GM12878 (cell line): ENCODE measurements at regions not wholly inside any gene's neighbourhood (a gene's known extent, or its start where the extent isn't known, plus 50 kb on each side); places are given as distances from the start of the nearest gene placed in this dataset.

Experiments
- ATAC-seq: fragments of 200-7000 bp; cut with Tn5 transposase; 3 replicates; pipeline ENCODE4 v1.9.1; 2020; ENCODE audit warnings: mild to moderate bottlenecking, moderate library complexity
- BruUV-seq: library from RNA; stranded (reverse); fragments of 400-500 nt; replicated peaks from 2 replicates; lab custom pipeline; 2021; lab: Mats Ljungman, UMichigan
- CTCF ChIA-PET: fragments of 300-600 bp; sonication (Branson Sonifier 250); formaldehyde crosslinking; extraction: SDS; loops from one replicate; lab custom pipeline; 2021; ENCODE audit warnings: inconsistent platforms; lab: Yijun Ruan, JAX
- POLR2A ChIA-PET: fragments of 350-600 bp; formaldehyde crosslinking; extraction: SDS; loops from one replicate; lab custom pipeline; 2021; ENCODE audit warnings: inconsistent platforms; lab: Charles Lee
- RAD21 ChIA-PET: fragments of 300-600 bp; sonication (Branson Sonifier 250); formaldehyde crosslinking; loops from one replicate; lab custom pipeline; 2023; ENCODE audit warnings: antibody characterized with exemption; ENCODE audit not compliant: unreplicated experiment; lab: Charles Lee
- SMC1A ChIA-PET: fragments of 300-600 bp; sonication (Branson Sonifier 250); formaldehyde crosslinking; loops from one replicate; lab custom pipeline; 2023; ENCODE audit not compliant: unreplicated experiment, uncharacterized antibody; lab: Charles Lee
- DNase-seq: peaks from one replicate; pipeline ENCODE4 v3.0.0-alpha.2; 2011; ENCODE audit warnings: low read depth, low spot score
- FAIRE-seq: peaks from 3 replicates; lab custom pipeline; 2011; peaks lifted over from hg19 to GRCh38; lab: Jason Lieb, UNC
- H2AFZ ChIP-seq: 2 replicates; pipeline ENCODE4 v1.6.0; 2011; ENCODE audit warnings: low read depth, low read length, control low read depth; ENCODE audit not compliant: control insufficient read depth
- H3K27ac ChIP-seq: 2 replicates; pipeline ENCODE4 v1.5.1; 2011; ENCODE audit warnings: control low read depth; ENCODE audit not compliant: control insufficient read depth, insufficient read depth
- H3K27me3 ChIP-seq, 2 experiments: replicated peaks in 1 of 2; 2 replicates each; pipeline versions ENCODE4 v1.6.0 to v1.6.1; 2011; ENCODE audit warnings: low read length in 1 of 2; ENCODE audit not compliant: control insufficient read depth in 2 of 2, insufficient read depth in 2 of 2
- H3K36me3 ChIP-seq, 2 experiments: 2 replicates each; pipeline ENCODE4 v1.5.1; 2011; ENCODE audit warnings: low read length in 1 of 2; ENCODE audit not compliant: control insufficient read depth in 2 of 2, insufficient read depth in 2 of 2
- H3K4me1 ChIP-seq: 2 replicates; pipeline ENCODE4 v1.6.1; 2011; ENCODE audit warnings: mild to moderate bottlenecking, low read length, moderate library complexity, mixed read lengths; ENCODE audit not compliant: control insufficient read depth, insufficient read depth
- H3K4me2 ChIP-seq: 2 replicates; pipeline ENCODE4 v1.6.0; 2011; ENCODE audit warnings: control low read depth; ENCODE audit not compliant: control insufficient read depth, insufficient read depth
- H3K4me3 ChIP-seq: fragments of 200-600 bp; sonication (generic); 2 replicates; pipeline ENCODE4 v1.5.1; 2016
- H3K79me2 ChIP-seq: 2 replicates; pipeline ENCODE4 v1.6.0; 2011; ENCODE audit warnings: low read length; ENCODE audit not compliant: control insufficient read depth, insufficient read depth
- H3K9ac ChIP-seq: 2 replicates; pipeline ENCODE4 v1.8.0; 2011; ENCODE audit warnings: low read length, control low read depth, mixed read lengths; ENCODE audit not compliant: control insufficient read depth, insufficient read depth
- H3K9me3 ChIP-seq: replicated peaks from 3 replicates; pipeline ENCODE4 v1.5.1; 2011; ENCODE audit warnings: mild to moderate bottlenecking, low read length; ENCODE audit not compliant: control insufficient read depth, insufficient read depth
- H4K20me1 ChIP-seq: 2 replicates; pipeline ENCODE4 v1.6.0; 2011; ENCODE audit not compliant: control insufficient read depth, insufficient read depth
- CHD4 ChIP-seq: fragments of 200-600 bp; sonication (generic); IDR thresholded peaks from 2 replicates; pipeline ENCODE4 v1.6.1; 2016; ENCODE audit warnings: mild to moderate bottlenecking
- EGR1 ChIP-seq, 2 experiments: IDR thresholded peaks; 1 replicate in 1 of 2; 2 replicates in 1 of 2; pipeline ENCODE4 v1.6.1; 2011 to 2012; ENCODE audit warnings: low read depth in 2 of 2, low read length in 2 of 2, borderline replicate concordance in 1 of 2, mild to moderate bottlenecking in 1 of 2, moderate library complexity in 1 of 2
- MEF2A ChIP-seq: IDR thresholded peaks from 2 replicates; pipeline ENCODE4 v1.6.1; 2011; ENCODE audit warnings: low read depth, mild to moderate bottlenecking, low read length, moderate library complexity; ENCODE audit not compliant: insufficient read depth
- MTA2 ChIP-seq: fragments of 450-650 bp; IDR thresholded peaks from 2 replicates; pipeline ENCODE4 v1.6.1; 2016; ENCODE audit warnings: low read depth, mild to moderate bottlenecking, moderate library complexity
- NFYB ChIP-seq: IDR thresholded peaks from 2 replicates; pipeline ENCODE4 v1.6.1; 2011; ENCODE audit warnings: low read depth, mild to moderate bottlenecking, low read length, improper control_type of control experiment, moderate library complexity; ENCODE audit not compliant: insufficient read depth
- PAX8 ChIP-seq: fragments of 450-650 bp; IDR thresholded peaks from 2 replicates; pipeline ENCODE4 v1.6.1; 2017; ENCODE audit warnings: mild to moderate bottlenecking, moderate library complexity
- RAD51 ChIP-seq: fragments of 450-650 bp; IDR thresholded peaks from 2 replicates; pipeline ENCODE4 v1.6.1; 2016; ENCODE audit warnings: moderate library complexity, mild to moderate bottlenecking, inconsistent platforms
- RFX5 ChIP-seq: IDR thresholded peaks from 2 replicates; pipeline ENCODE4 v1.6.1; 2011; ENCODE audit warnings: low read depth, low read length, improper control_type of control experiment
- RUNX3 ChIP-seq: IDR thresholded peaks from 2 replicates; pipeline ENCODE4 v1.6.1; 2012; ENCODE audit warnings: low read length, inconsistent platforms
- SMAD1 ChIP-seq: fragments of 450-650 bp; IDR thresholded peaks from 2 replicates; pipeline ENCODE4 v1.6.1; 2018; ENCODE audit warnings: mild to moderate bottlenecking, low read depth; ENCODE audit not compliant: partially characterized antibody
- ZNF207 ChIP-seq: fragments of 450-650 bp; IDR thresholded peaks from 2 replicates; pipeline ENCODE4 v1.6.1; 2014; ENCODE audit warnings: antibody characterized with exemption, mild to moderate bottlenecking, borderline replicate concordance
- ZNF592 ChIP-seq: fragments of 450-650 bp; IDR thresholded peaks from 2 replicates; pipeline ENCODE4 v1.6.1; 2017; ENCODE audit warnings: mild to moderate bottlenecking, moderate library complexity
- WGBS: methylation state at CpG from one replicate; pipeline ENCODE4 v1.1.6; 2016; ENCODE audit warnings: low lambda C conversion rate; ENCODE audit not compliant: insufficient replicate concordance, insufficient coverage; ENCODE audit errors: missing lambda C conversion rate; 5-methylcytosine and 5-hydroxymethylcytosine counted together
- in situ Hi-C: fragments of 300-500 bp; cut with MboI; formaldehyde crosslinking; loops from 9 replicates; pipeline ENCODE4 v1.14.3; 2018; ENCODE audit warnings: mixed read lengths
- intact Hi-C: fragments of 100-400 bp; cut with micrococcal nuclease; formaldehyde crosslinking; loops from one replicate; pipeline ENCODE4 v1.14.2; 2022; ENCODE audit not compliant: unreplicated experiment

- H3K36me3 ChIP-seq: no peaks in the 10 kb centered on the region
- no peak overlapping the region for H2AFZ ChIP-seq
- FAIRE-seq (no peak), DNase-seq (no peak), ATAC-seq (no peak)
- intact Hi-C loops (no loop called here), in situ Hi-C loops (no loop called here)
- H3K27ac ChIP-seq: no peak overlapping the region
- SMC1A ChIA-PET: no interaction called here
- H3K4me3 ChIP-seq: no peak overlapping the region
- no peaks in the 10 kb centered on the region for H3K79me2 ChIP-seq
- BruUV-seq: no TSS peak
- RAD21 ChIA-PET: no interaction called here
- no peaks in the 10 kb centered on the region for H3K4me1 ChIP-seq
- CTCF ChIA-PET: no interaction called here
- POLR2A ChIA-PET: no interaction called here
- WGBS: 59% methylated on average over 8 of the region's 8 CpGs
- no peaks in the 10 kb centered on the region; the same call in 2 of the 3 replicates for H3K9me3 ChIP-seq
- no peaks in the 10 kb centered on the region for H4K20me1 ChIP-seq
- no peak overlapping the region for H3K9ac ChIP-seq
- TF ChIP-seq CHD4: no peak
- TF ChIP-seq, all 136 proteins: peak for 0
- no peaks in the 10 kb centered on the region for H3K27me3 ChIP-seq
- no peak overlapping the region for H3K4me2 ChIP-seq
Observed at GRCh38 chr19:29448046-29448445, 77.7 kb upstream of the VSTM2B start.

DNA sequence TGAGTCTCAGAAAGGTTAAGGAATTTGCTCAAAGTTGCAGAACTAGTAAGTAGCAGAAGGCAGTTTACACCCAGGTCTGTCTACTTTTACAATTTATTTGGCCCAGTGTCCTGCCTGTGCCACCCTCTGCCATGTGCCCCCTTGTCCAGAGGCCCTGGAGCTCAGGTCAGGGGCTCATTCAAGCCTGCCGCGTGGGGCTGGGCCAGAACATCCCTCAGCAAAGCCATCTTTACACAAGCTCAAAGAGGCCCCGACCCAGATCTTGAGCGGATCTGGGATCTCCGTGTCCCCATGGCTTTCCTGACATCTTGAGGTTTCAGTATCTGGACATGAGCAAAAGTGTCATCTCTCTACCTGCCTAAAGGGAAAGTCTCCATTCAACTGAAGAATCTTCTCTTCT, 76.4 kb upstream of the VSTM2B start:
- WGBS: 22% methylated on average over 5 of the region's 5 CpGs
- POLR2A ChIA-PET: no interaction called here
- Histone ChIP-seq H3K4me1 (no peaks in the 10 kb centered on the region), H3K9ac (no peak overlapping the region), H3K9me3 (no peaks in the 10 kb centered on the region; the same call in 2 of the 3 replicates), H3K4me2 (no peak overlapping the region), H2AFZ (no peak overlapping the region), H4K20me1 (no peaks in the 10 kb centered on the region), H3K36me3 (no peaks in the 10 kb centered on the region), H3K4me3 (no peak overlapping the region), H3K27ac (no peak overlapping the region), H3K79me2 (no peaks in the 10 kb centered on the region), H3K27me3 (no peaks in the 10 kb centered on the region)
- BruUV-seq: no TSS peak
- DNase-seq (no peak), ATAC-seq (no peak), FAIRE-seq (no peak)
- CTCF ChIA-PET: no interaction called here
- RAD21 ChIA-PET: no interaction called here
- SMC1A ChIA-PET: no interaction called here
- intact Hi-C loops: no loop called here
- in situ Hi-C loops: no loop called here
- no peak for TF ChIP-seq MEF2A
- TF ChIP-seq ZNF207: no peak
- TF ChIP-seq SMAD1: no peak
- TF ChIP-seq PAX8: no peak
- no peak for TF ChIP-seq RAD51
- no peak for TF ChIP-seq NFYB
- no peak for TF ChIP-seq RUNX3
- TF ChIP-seq MTA2: no peak
- no peak for TF ChIP-seq RFX5
- no peak for TF ChIP-seq EGR1 (IDR thresholded peaks at IDR 0.05; ENCODE audit: borderline replicate concordance in 1 of 2, low read depth in 2 of 2, low read length in 2 of 2)
- no peak for TF ChIP-seq ZNF592
